Large intestine (tissue), 3 donors: ENCODE measurements at regions not wholly inside any gene's neighbourhood (a gene's known extent, or its start where the extent isn't known, plus 50 kb on each side); places are given as distances from the start of the nearest gene placed in this dataset.

Experiments used
- DNase-seq, 2 donors: peaks; one replicate each; pipeline versions ENCODE4 v3.0.0 to v3.0.0-alpha.2; 2013
- H3K27ac ChIP-seq: one replicate; pipeline ENCODE4 v1.5.1; 2013; ENCODE audit warnings: low read length
- H3K27me3 ChIP-seq: 2 replicates; pipeline ENCODE4 v1.6.1; 2013; ENCODE audit warnings: low read length; ENCODE audit not compliant: control insufficient read depth, insufficient read depth
- H3K36me3 ChIP-seq: 2 replicates; pipeline ENCODE4 v1.6.1; 2013; ENCODE audit warnings: low read length; ENCODE audit not compliant: control insufficient read depth, insufficient read depth
- H3K4me1 ChIP-seq: one replicate; pipeline ENCODE4 v1.6.1; 2013; ENCODE audit warnings: low read length; ENCODE audit not compliant: control insufficient read depth, insufficient read depth
- H3K4me3 ChIP-seq: one replicate; pipeline ENCODE4 v1.5.1; 2013; ENCODE audit warnings: low read length
- H3K9me3 ChIP-seq: one replicate; pipeline ENCODE4 v1.6.1; 2013; ENCODE audit warnings: mild to moderate bottlenecking, low read depth, low read length, moderate library complexity; ENCODE audit not compliant: control insufficient read depth
- WGBS: methylation state at CpG from one replicate; pipeline ENCODE4 v1.1.5; 2013; ENCODE audit warnings: low lambda C conversion rate; ENCODE audit not compliant: insufficient coverage; 5-methylcytosine and 5-hydroxymethylcytosine counted together

GRCh38 chr9:129291041-129291501, 113.0 kb upstream of the IER5L start:
- Histone ChIP-seq H3K27me3 (no peaks in the 10 kb centered on the region), H3K9me3 (peaks cover 5% of the 10 kb centered on the region), H3K27ac (no peak overlapping the region), H3K4me3 (no peak overlapping the region), H3K36me3 (no peaks in the 10 kb centered on the region), H3K4me1 (no peaks in the 10 kb centered on the region)
- DNase-seq: no peak
- WGBS: no CpG with 5 or more reads among the region's 11 CpGs

- WGBS: 100% methylated on average over 1 of the region's 16 CpGs
- Histone ChIP-seq H3K9me3 (peaks cover 1% of the 10 kb centered on the region), H3K27ac (no peak overlapping the region), H3K4me1 (no peaks in the 10 kb centered on the region), H3K36me3 (no peaks in the 10 kb centered on the region), H3K4me3 (no peak overlapping the region), H3K27me3 (no peaks in the 10 kb centered on the region)
- no peak for DNase-seq
Measured at GRCh38 chr9:129290606-129291005, 112.5 kb upstream of the IER5L start.

- WGBS: no CpG with 5 or more reads among the region's 3 CpGs
- no peaks in the 10 kb centered on the region for H3K9me3 ChIP-seq
- DNase-seq: no peak
Measured at GRCh38 chr9:129289883-129290282, 111.8 kb upstream of the IER5L start.

GRCh38 chr9:129289131-129289731, 111.2 kb upstream of the IER5L start:
- Histone ChIP-seq H3K4me3 (no peak overlapping the region), H3K36me3 (no peaks in the 10 kb centered on the region), H3K27me3 (no peaks in the 10 kb centered on the region), H3K4me1 (no peaks in the 10 kb centered on the region), H3K27ac (no peak overlapping the region), H3K9me3 (no peaks in the 10 kb centered on the region)
- no peak for DNase-seq
- 92% methylated on average over 2 of the region's 13 CpGs for WGBS

More at GRCh38 chr9:129289883-129290282, 111.8 kb upstream of the IER5L start:
- no peaks in the 10 kb centered on the region for H3K36me3 ChIP-seq
- no peak overlapping the region for H3K4me3 ChIP-seq
- no peaks in the 10 kb centered on the region for H3K27me3 ChIP-seq
- H3K4me1 ChIP-seq: no peaks in the 10 kb centered on the region
- H3K27ac ChIP-seq: no peak overlapping the region

GRCh38 chr9:129287619-129288305, 109.7 kb upstream of the IER5L start:
- Histone ChIP-seq H3K4me3 (no peak overlapping the region), H3K27me3 (no peaks in the 10 kb centered on the region), H3K9me3 (no peaks in the 10 kb centered on the region), H3K27ac (no peak overlapping the region), H3K4me1 (no peaks in the 10 kb centered on the region), H3K36me3 (no peaks in the 10 kb centered on the region)
- DNase-seq: no peak
- 100% methylated on average over 1 of the region's 24 CpGs for WGBS

- Histone ChIP-seq H3K9me3 (no peaks in the 10 kb centered on the region), H3K36me3 (no peaks in the 10 kb centered on the region), H3K4me3 (no peak overlapping the region), H3K27ac (no peak overlapping the region), H3K27me3 (no peaks in the 10 kb centered on the region), H3K4me1 (no peaks in the 10 kb centered on the region)
- 83% methylated on average over 3 of the region's 23 CpGs for WGBS
- no peak for DNase-seq
Measured at GRCh38 chr9:129285979-129286772, 108.1 kb upstream of the IER5L start.

GRCh38 chr9:129285382-129285781, 107.3 kb upstream of the IER5L start:
- H3K27ac ChIP-seq: no peak overlapping the region
- no peaks in the 10 kb centered on the region for H3K36me3 ChIP-seq
- no peaks in the 10 kb centered on the region for H3K4me1 ChIP-seq
- DNase-seq: no peak
- H3K9me3 ChIP-seq: no peaks in the 10 kb centered on the region
- WGBS: no CpG with 5 or more reads among the region's 7 CpGs
- H3K27me3 ChIP-seq: no peaks in the 10 kb centered on the region
- H3K4me3 ChIP-seq: no peak overlapping the region

GRCh38 chr9:129284607-129285291, 106.7 kb upstream of the IER5L start:
- DNase-seq: no peak
- no CpG with 5 or more reads among the region's 14 CpGs for WGBS

GRCh38 chr9:129283705-129284606, 105.9 kb upstream of the IER5L start:
- WGBS: no CpG with 5 or more reads among the region's 28 CpGs
- Histone ChIP-seq H3K4me3 (no peak overlapping the region), H3K27ac (no peak overlapping the region), H3K27me3 (no peaks in the 10 kb centered on the region), H3K36me3 (no peaks in the 10 kb centered on the region), H3K9me3 (no peaks in the 10 kb centered on the region), H3K4me1 (no peaks in the 10 kb centered on the region)
- DNase-seq: no peak

More at GRCh38 chr9:129284607-129285291, 106.7 kb upstream of the IER5L start:
- Histone ChIP-seq H3K9me3 (no peaks in the 10 kb centered on the region), H3K4me3 (no peak overlapping the region), H3K27me3 (no peaks in the 10 kb centered on the region), H3K27ac (no peak overlapping the region), H3K36me3 (no peaks in the 10 kb centered on the region), H3K4me1 (no peaks in the 10 kb centered on the region)
